GM23248 (cell line): ENCODE measurements at regions not wholly inside any gene's neighbourhood (a gene's known extent, or its start where the extent isn't known, plus 50 kb on each side); places are given as distances from the start of the nearest gene placed in this dataset.

Experiments
- DNase-seq: peaks from one replicate; pipeline ENCODE4 v3.0.0-alpha.2; 2015
- H2AFZ ChIP-seq: fragments of 200-600 bp; sonication (generic); 2 replicates; pipeline ENCODE4 v1.6.1; 2016; ENCODE audit warnings: antibody characterized with exemption
- H3F3A ChIP-seq: fragments of 200-600 bp; sonication (generic); 2 replicates; pipeline ENCODE4 v1.6.1; 2016; ENCODE audit warnings: mild to moderate bottlenecking, antibody characterized with exemption, mixed run types; ENCODE audit not compliant: insufficient read depth
- H3K27ac ChIP-seq: fragments of 200-600 bp; sonication (generic); 2 replicates; pipeline ENCODE4 v1.5.1; 2016; ENCODE audit warnings: mild to moderate bottlenecking
- H3K27me3 ChIP-seq: fragments of 200-600 bp; sonication (generic); replicated peaks from 2 replicates; pipeline ENCODE4 v1.6.1; 2016; ENCODE audit warnings: mild to moderate bottlenecking; ENCODE audit not compliant: insufficient read depth
- H3K36me3 ChIP-seq: fragments of 200-600 bp; sonication (generic); 2 replicates; pipeline ENCODE4 v1.6.1; 2016; ENCODE audit warnings: low read depth, mild to moderate bottlenecking
- H3K4me1 ChIP-seq: fragments of 200-600 bp; sonication (generic); 2 replicates; pipeline ENCODE4 v1.6.1; 2016; ENCODE audit warnings: mild to moderate bottlenecking; ENCODE audit not compliant: insufficient read depth
- H3K4me2 ChIP-seq: fragments of 200-600 bp; sonication (generic); one replicate; pipeline ENCODE4 v1.6.1; 2016; ENCODE audit warnings: mild to moderate bottlenecking; ENCODE audit not compliant: unreplicated experiment
- H3K4me3 ChIP-seq: fragments of 200-600 bp; sonication (generic); 2 replicates; pipeline ENCODE4 v1.5.1; 2016; ENCODE audit warnings: mild to moderate bottlenecking
- H3K79me2 ChIP-seq: fragments of 200-600 bp; sonication (generic); 2 replicates; pipeline ENCODE4 v1.6.1; 2016; ENCODE audit warnings: mild to moderate bottlenecking; ENCODE audit not compliant: insufficient read depth
- H3K9ac ChIP-seq: fragments of 200-600 bp; sonication (generic); 2 replicates; pipeline ENCODE4 v1.6.1; 2016; ENCODE audit warnings: mild to moderate bottlenecking
- H3K9me2 ChIP-seq: fragments of 200-600 bp; sonication (generic); 2 replicates; pipeline ENCODE4 v1.6.1; 2016; ENCODE audit warnings: mixed run types, mild to moderate bottlenecking, moderate library complexity; ENCODE audit not compliant: insufficient read depth
- H3K9me3 ChIP-seq: fragments of 200-600 bp; sonication (generic); one replicate; pipeline ENCODE4 v1.6.1; 2017; ENCODE audit warnings: low read depth
- H4K20me1 ChIP-seq: fragments of 200-600 bp; sonication (generic); 2 replicates; pipeline ENCODE4 v1.6.0; 2016; ENCODE audit not compliant: insufficient read depth
- EZH2 ChIP-seq: fragments of 200-600 bp; sonication (generic); IDR thresholded peaks from 2 replicates; pipeline ENCODE4 v1.6.1; 2018; ENCODE audit warnings: antibody characterized with exemption, mild to moderate bottlenecking; ENCODE audit not compliant: insufficient read depth, poor library complexity, severe bottlenecking
- EZH2phosphoT487 ChIP-seq: fragments of 200-600 bp; sonication (generic); IDR thresholded peaks from 2 replicates; pipeline ENCODE4 v1.6.1; 2018; ENCODE audit warnings: antibody characterized with exemption, moderate library complexity, mild to moderate bottlenecking, low read depth; ENCODE audit not compliant: insufficient read depth
- WGBS, 2 experiments: methylation state at CpG; one replicate each; pipeline ENCODE4 v1.1.6; 2015 to 2017; ENCODE audit warnings: low lambda C conversion rate in 2 of 2, low coverage in 1 of 2; ENCODE audit errors: missing lambda C conversion rate in 2 of 2; 5-methylcytosine and 5-hydroxymethylcytosine counted together
- in situ Hi-C: fragments of 300-500 bp; cut with MboI; formaldehyde crosslinking; loops from 2 replicates; pipeline ENCODE4 v1.15.0; 2020

GRCh38 chr16:79792076-79792475 is 191.5 kb upstream of the MAF start:
- no peaks in the 10 kb centered on the region for H3F3A ChIP-seq
- H3K27me3 ChIP-seq = no peaks in the 10 kb centered on the region
- no peaks in the 10 kb centered on the region for H3K9me3 ChIP-seq
- H3K36me3 ChIP-seq = no peaks in the 10 kb centered on the region
- H3K4me3 ChIP-seq = no peak overlapping the region
- no peaks in the 10 kb centered on the region for H3K4me1 ChIP-seq
- TF ChIP-seq EZH2 (no peak), EZH2phosphoT487 (no peak)
- no peak for DNase-seq
- H4K20me1 ChIP-seq = no peaks in the 10 kb centered on the region
- H3K9ac ChIP-seq = no peak overlapping the region
- no peak overlapping the region for H2AFZ ChIP-seq
- no peaks in the 10 kb centered on the region for H3K9me2 ChIP-seq
- no peak overlapping the region for H3K27ac ChIP-seq
- no peaks in the 10 kb centered on the region for H3K79me2 ChIP-seq
- WGBS, 2 experiments = 48 to 55% methylated on average over 6 of the region's 6 CpGs
- no peak overlapping the region for H3K4me2 ChIP-seq
- in situ Hi-C loops = no loop called here

DNA sequence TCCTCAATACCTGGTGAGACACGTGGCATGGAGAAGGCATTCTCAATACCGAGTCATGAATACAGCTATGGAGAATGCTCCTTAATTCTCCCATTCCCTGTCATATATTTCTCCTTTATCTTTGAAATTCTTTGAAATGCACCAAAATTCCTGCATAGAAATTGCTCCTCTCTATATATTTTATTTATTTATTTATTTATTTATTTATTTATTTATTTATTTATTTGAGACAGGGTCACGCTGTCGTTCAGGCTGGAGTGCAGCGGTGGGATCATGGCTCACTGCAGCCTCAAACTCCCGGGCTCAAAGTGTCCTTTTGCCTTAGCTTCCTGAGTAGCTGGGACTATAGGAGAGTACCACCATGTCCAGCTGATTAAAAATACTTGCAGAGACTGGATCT is 190.3 kb upstream of the MAF start:
- Histone ChIP-seq H3F3A (no peaks in the 10 kb centered on the region), H3K9me3 (no peaks in the 10 kb centered on the region), H2AFZ (no peak overlapping the region), H3K79me2 (no peaks in the 10 kb centered on the region), H3K4me2 (no peak overlapping the region), H3K27ac (no peak overlapping the region), H3K36me3 (no peaks in the 10 kb centered on the region), H3K9ac (no peak overlapping the region), H3K27me3 (no peaks in the 10 kb centered on the region), H3K4me1 (no peaks in the 10 kb centered on the region), H3K4me3 (no peak overlapping the region), H4K20me1 (no peaks in the 10 kb centered on the region), H3K9me2 (no peaks in the 10 kb centered on the region)
- no peak for DNase-seq
- 53 to 60% methylated on average over 6 of the region's 6 CpGs for WGBS, 2 experiments
- TF ChIP-seq EZH2phosphoT487 = no peak
- no peak for TF ChIP-seq EZH2
- in situ Hi-C loops = no loop called here

GRCh38 chr16:79788949-79789348 is 188.4 kb upstream of the MAF start:
- Histone ChIP-seq H4K20me1 (no peaks in the 10 kb centered on the region), H3K4me1 (no peaks in the 10 kb centered on the region), H3K4me3 (no peak overlapping the region), H3K9me2 (no peaks in the 10 kb centered on the region), H3K27me3 (no peaks in the 10 kb centered on the region), H3K27ac (no peak overlapping the region), H3K9ac (no peak overlapping the region), H3K9me3 (no peaks in the 10 kb centered on the region), H2AFZ (no peak overlapping the region), H3K36me3 (no peaks in the 10 kb centered on the region), H3K79me2 (no peaks in the 10 kb centered on the region), H3K4me2 (no peak overlapping the region), H3F3A (no peaks in the 10 kb centered on the region)
- TF ChIP-seq EZH2 (no peak), EZH2phosphoT487 (no peak)
- in situ Hi-C loops = no loop called here
- 48 to 49% methylated on average over 5 of the region's 5 CpGs for WGBS, 2 experiments
- no peak for DNase-seq

GRCh38 chr16:79786389-79786788 is 185.9 kb upstream of the MAF start:
- in situ Hi-C loops = no loop called here
- no peaks in the 10 kb centered on the region for H3K36me3 ChIP-seq

DNA sequence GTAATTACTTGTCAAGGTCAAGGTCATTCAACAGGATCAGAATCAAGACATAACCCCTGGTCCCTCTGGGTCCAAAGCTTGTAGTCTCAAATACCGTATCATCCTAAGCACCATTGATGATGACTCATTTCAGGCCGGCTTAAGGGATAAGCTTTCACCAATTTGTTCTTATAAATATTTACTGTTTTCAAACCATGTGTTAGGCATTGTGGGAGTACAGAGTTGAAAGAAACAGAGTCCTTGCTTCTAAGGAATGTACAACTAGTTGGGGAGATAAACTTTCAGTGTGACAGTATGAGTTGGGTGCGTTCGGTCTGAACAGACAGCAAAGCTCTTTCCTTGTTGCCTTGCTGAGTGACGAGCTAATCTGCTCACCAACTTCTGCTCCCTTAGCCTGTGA is 183.5 kb upstream of the MAF start:
- H3K27me3 ChIP-seq = no peaks in the 10 kb centered on the region
- no peak overlapping the region for H3K27ac ChIP-seq
- no peaks in the 10 kb centered on the region for H3K9me3 ChIP-seq
- no peak overlapping the region for H2AFZ ChIP-seq
- no peaks in the 10 kb centered on the region for H4K20me1 ChIP-seq
- no peak overlapping the region for H3K4me3 ChIP-seq
- DNase-seq = no peak
- TF ChIP-seq EZH2 (no peak), EZH2phosphoT487 (no peak)
- H3K79me2 ChIP-seq = no peaks in the 10 kb centered on the region
- H3K9ac ChIP-seq = no peak overlapping the region
- no peaks in the 10 kb centered on the region for H3K36me3 ChIP-seq
- no peak overlapping the region for H3K4me2 ChIP-seq
- 66 to 67% methylated on average over 5 of the region's 5 CpGs for WGBS, 2 experiments
- in situ Hi-C loops = no loop called here
- H3K9me2 ChIP-seq = no peaks in the 10 kb centered on the region
- H3K4me1 ChIP-seq = no peaks in the 10 kb centered on the region
- no peaks in the 10 kb centered on the region for H3F3A ChIP-seq

More at GRCh38 chr16:79786389-79786788, 185.9 kb upstream of the MAF start:
- Histone ChIP-seq H3K27me3 (no peaks in the 10 kb centered on the region), H3K79me2 (no peaks in the 10 kb centered on the region), H3F3A (no peaks in the 10 kb centered on the region), H3K4me3 (no peak overlapping the region), H3K4me1 (no peaks in the 10 kb centered on the region), H3K9me3 (no peaks in the 10 kb centered on the region), H3K9me2 (no peaks in the 10 kb centered on the region), H2AFZ (no peak overlapping the region), H3K9ac (no peak overlapping the region), H3K27ac (no peak overlapping the region), H4K20me1 (no peaks in the 10 kb centered on the region), H3K4me2 (no peak overlapping the region)
- no peak for TF ChIP-seq EZH2phosphoT487
- no peak for TF ChIP-seq EZH2
- DNase-seq = no peak
- 66% methylated on average over 3 of the region's 3 CpGs for WGBS, 2 experiments
